HAP-1 (cell line): ENCODE measurements at regions not wholly inside any gene's neighbourhood (a gene's known extent, or its start where the extent isn't known, plus 50 kb on each side); places are given as distances from the start of the nearest gene placed in this dataset.
A peak's percentile ranks its signal among the peaks of the same experiment; 100 is the strongest.

Experiments
- DNase-seq, 2 experiments: peaks; one replicate each; pipeline ENCODE4 v3.0.0-alpha.2; 2016 to 2020; ENCODE audit warnings: low spot score in 2 of 2
- H3K27me3 ChIP-seq: fragments of 250-450 bp; sonication (Bioruptor Pico); 2 replicates; pipeline ENCODE4 v1.5.1; 2020; ENCODE audit warnings: low read depth, mild to moderate bottlenecking, moderate library complexity
- H3K36me3 ChIP-seq: fragments of 250-450 bp; sonication (Bioruptor Pico); replicated peaks from 2 replicates; pipeline ENCODE4 v1.5.1; 2020; ENCODE audit warnings: mild to moderate bottlenecking
- H3K4me1 ChIP-seq: fragments of 250-450 bp; sonication (Bioruptor Pico); 2 replicates; pipeline ENCODE4 v1.5.1; 2020; ENCODE audit warnings: mild to moderate bottlenecking
- H3K4me3 ChIP-seq: fragments of 250-450 bp; sonication (Bioruptor Pico); 2 replicates; pipeline ENCODE4 v1.5.1; 2020; ENCODE audit warnings: mild to moderate bottlenecking, moderate library complexity
- H3K9me3 ChIP-seq: fragments of 250-450 bp; sonication (Bioruptor Pico); 2 replicates; pipeline ENCODE4 v1.5.1; 2020; ENCODE audit warnings: mild to moderate bottlenecking, moderate library complexity
- in situ Hi-C: fragments of 300-500 bp; cut with MboI; formaldehyde crosslinking; loops from 3 replicates; pipeline ENCODE4 v1.14.3; 2020; ENCODE audit warnings: low sequenced_read_pairs, inconsistent platforms, mixed read lengths

- Histone ChIP-seq H3K4me3 (no peak overlapping the region), H3K9me3 (no peaks in the 10 kb centered on the region), H3K36me3 (no peaks in the 10 kb centered on the region), H3K27me3 (no peaks in the 10 kb centered on the region), H3K4me1 (no peaks in the 10 kb centered on the region)
- in situ Hi-C loops: no loop called here
- no peak for DNase-seq
Observed at GRCh38 chr10:107898392-107898791, 733.9 kb upstream of the SORCS1 start.

- no peaks in the 10 kb centered on the region for H3K9me3 ChIP-seq
- H3K27me3 ChIP-seq: no peaks in the 10 kb centered on the region
- no peak overlapping the region for H3K4me3 ChIP-seq
- in situ Hi-C loops: no loop called here
- DNase-seq: no peak
- H3K36me3 ChIP-seq: no peaks in the 10 kb centered on the region
- no peaks in the 10 kb centered on the region for H3K4me1 ChIP-seq
Observed at GRCh38 chr10:107894516-107894915, 730.0 kb upstream of the SORCS1 start.

DNA sequence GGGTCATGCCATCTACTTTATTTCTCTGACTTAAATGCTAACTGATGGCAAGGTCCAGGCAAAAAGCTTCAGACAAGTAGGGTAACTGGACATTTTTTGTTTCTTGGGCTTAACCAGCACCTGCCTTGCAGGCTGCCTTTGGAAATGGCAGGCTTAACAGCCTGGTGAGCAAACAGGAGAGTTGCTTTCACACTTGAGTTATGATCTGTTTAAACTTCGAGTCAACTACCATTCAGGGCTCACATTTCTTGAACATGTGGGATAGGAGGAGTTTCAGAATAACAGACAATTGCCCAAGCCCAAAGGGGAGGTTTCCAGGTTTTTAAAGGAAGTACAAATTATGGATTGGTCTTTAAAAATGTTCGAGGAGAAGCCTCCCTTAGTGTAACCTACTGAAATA lies 724.6 kb upstream of the SORCS1 start:
- H3K4me3 ChIP-seq: no peak overlapping the region
- no peak for DNase-seq
- H3K4me1 ChIP-seq: no peaks in the 10 kb centered on the region; the same call in 1 of the 2 replicates
- no peaks in the 10 kb centered on the region for H3K27me3 ChIP-seq
- H3K9me3 ChIP-seq: no peaks in the 10 kb centered on the region; the same call in 1 of the 2 replicates
- no peaks in the 10 kb centered on the region for H3K36me3 ChIP-seq
- in situ Hi-C loops: no loop called here

GRCh38 chr10:107880185-107880584 lies 715.7 kb upstream of the SORCS1 start:
- peaks cover 10% of the 10 kb centered on the region for H3K4me1 ChIP-seq
- H3K36me3 ChIP-seq: no peaks in the 10 kb centered on the region
- in situ Hi-C loops: no loop called here
- no peaks in the 10 kb centered on the region for H3K27me3 ChIP-seq
- 0 out of 2 replicates have a peak, but pooled peaks cover 3% of the 10 kb centered on the region for H3K9me3 ChIP-seq
- no peak overlapping the region for H3K4me3 ChIP-seq
- DNase-seq: no peak

- DNase-seq: no peak
- no peaks in the 10 kb centered on the region for H3K27me3 ChIP-seq
- no peaks in the 10 kb centered on the region for H3K36me3 ChIP-seq
- 0 out of 2 replicates have a peak, but pooled peaks cover 3% of the 10 kb centered on the region for H3K9me3 ChIP-seq
- in situ Hi-C loops: no loop called here
- peaks cover 25% of the 10 kb centered on the region for H3K4me1 ChIP-seq
- H3K4me3 ChIP-seq: no peak overlapping the region
Observed at GRCh38 chr10:107873007-107873406, 708.5 kb upstream of the SORCS1 start.

DNA sequence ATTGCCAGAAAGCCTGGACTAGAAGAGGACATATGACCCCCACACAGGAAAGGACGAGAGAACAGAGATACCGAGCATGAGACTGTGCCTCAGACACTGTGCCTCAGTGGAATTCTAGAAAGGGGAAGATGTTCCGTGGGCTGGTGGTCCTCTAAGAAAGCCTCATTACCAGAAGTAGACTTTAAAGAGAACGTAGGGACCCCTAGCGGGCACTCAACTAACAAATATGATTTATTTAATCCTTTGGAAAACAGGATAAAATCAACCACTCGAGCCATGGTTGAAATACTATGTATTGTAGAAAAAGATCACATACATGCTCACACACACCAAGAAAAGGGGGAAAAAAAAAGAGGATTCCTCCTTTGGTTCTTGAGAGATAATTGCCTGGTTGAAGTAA lies 701.2 kb upstream of the SORCS1 start:
- in situ Hi-C loops: no loop called here
- Histone ChIP-seq H3K4me3 (no peak overlapping the region), H3K27me3 (no peaks in the 10 kb centered on the region)

GRCh38 chr10:107859065-107859464 lies 694.6 kb upstream of the SORCS1 start:
- in situ Hi-C loops: no loop called here
- no peak overlapping the region for H3K4me3 ChIP-seq
- no peaks in the 10 kb centered on the region for H3K9me3 ChIP-seq
- H3K27me3 ChIP-seq: no peaks in the 10 kb centered on the region
- no peak for DNase-seq
- no peaks in the 10 kb centered on the region for H3K36me3 ChIP-seq
- H3K4me1 ChIP-seq: peaks cover 72% of the 10 kb centered on the region

More for the DNA sequence above, 701.2 kb upstream of the SORCS1 start:
- peak; percentile 34 to 54 for DNase-seq
- H3K9me3 ChIP-seq: no peaks in the 10 kb centered on the region
- H3K4me1 ChIP-seq: peaks cover 39% of the 10 kb centered on the region
- H3K36me3 ChIP-seq: no peaks in the 10 kb centered on the region

GRCh38 chr10:107856047-107856315 lies 691.5 kb upstream of the SORCS1 start:
- in situ Hi-C loops: no loop called here
- no peak for DNase-seq
- H3K4me1 ChIP-seq: peaks cover 52% of the 10 kb centered on the region
- no peaks in the 10 kb centered on the region for H3K36me3 ChIP-seq
- H3K9me3 ChIP-seq: no peaks in the 10 kb centered on the region
- H3K27me3 ChIP-seq: no peaks in the 10 kb centered on the region
- no peak overlapping the region for H3K4me3 ChIP-seq

- Histone ChIP-seq H3K9me3 (no peaks in the 10 kb centered on the region), H3K4me3 (no peak overlapping the region), H3K27me3 (no peaks in the 10 kb centered on the region), H3K36me3 (no peaks in the 10 kb centered on the region), H3K4me1 (peaks cover 48% of the 10 kb centered on the region)
- in situ Hi-C loops: no loop called here
- peak in 1 of 2 experiments; percentile 28 for DNase-seq
Observed at GRCh38 chr10:107855301-107856046, 691.0 kb upstream of the SORCS1 start.

DNA sequence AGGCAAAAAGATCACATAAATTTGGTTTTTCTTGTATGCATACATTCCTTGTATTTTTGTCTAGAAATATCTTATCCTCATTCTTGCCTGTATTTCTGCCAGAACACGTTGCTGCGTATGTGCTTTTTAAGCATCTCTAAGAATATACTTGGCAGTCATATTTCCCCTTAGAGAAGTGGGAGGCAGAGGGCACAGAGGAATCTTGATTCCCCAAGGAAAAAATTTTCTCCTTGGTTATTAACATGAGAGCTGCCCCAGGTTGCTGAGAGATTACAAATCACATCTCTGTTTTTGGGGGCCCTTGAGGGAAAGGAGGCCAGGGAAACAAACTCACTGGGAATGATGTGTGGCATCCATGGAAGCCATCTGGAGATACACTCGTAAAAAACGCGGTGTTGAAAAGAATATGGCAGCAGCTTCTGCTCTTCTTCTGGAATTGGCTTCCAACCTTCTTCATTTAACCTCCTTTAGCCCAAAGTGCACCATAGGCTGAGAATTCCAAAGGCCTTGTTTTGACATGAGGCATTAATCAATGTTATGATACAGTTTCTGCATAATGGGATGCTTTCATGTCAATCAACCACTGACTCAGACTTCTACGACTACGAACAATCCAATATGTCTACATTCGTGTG lies 684.3 kb upstream of the SORCS1 start:
- Histone ChIP-seq H3K4me3 (no peak overlapping the region), H3K4me1 (peaks cover 4% of the 10 kb centered on the region; the same call in 1 of the 2 replicates), H3K9me3 (no peaks in the 10 kb centered on the region), H3K36me3 (no peaks in the 10 kb centered on the region), H3K27me3 (no peaks in the 10 kb centered on the region)
- in situ Hi-C loops: no loop called here
- DNase-seq: no peak

DNA sequence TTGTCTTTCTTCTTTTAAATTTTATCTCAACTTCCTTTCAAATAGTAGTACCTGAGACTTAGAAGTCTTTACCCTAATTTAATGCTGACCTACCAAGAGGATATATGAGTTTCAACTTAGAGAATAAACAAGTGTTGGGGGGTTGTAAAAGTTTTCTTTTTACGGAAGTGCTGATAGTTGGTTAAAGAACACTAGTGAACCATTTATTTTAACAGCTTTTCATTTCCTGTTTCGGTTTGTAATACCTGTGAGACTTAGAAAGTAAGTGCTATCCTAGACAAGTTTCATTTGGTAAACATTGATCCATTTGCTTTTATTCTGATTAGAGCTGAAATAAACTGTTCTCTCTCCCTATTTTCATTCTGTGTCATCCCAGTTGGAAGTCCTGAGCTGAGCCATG lies 683.1 kb upstream of the SORCS1 start:
- H3K4me1 ChIP-seq: peaks cover 4% of the 10 kb centered on the region; the same call in 1 of the 2 replicates
- no peak overlapping the region for H3K4me3 ChIP-seq
- in situ Hi-C loops: no loop called here
- H3K36me3 ChIP-seq: no peaks in the 10 kb centered on the region
- H3K9me3 ChIP-seq: no peaks in the 10 kb centered on the region
- DNase-seq: no peak
- H3K27me3 ChIP-seq: no peaks in the 10 kb centered on the region

DNA sequence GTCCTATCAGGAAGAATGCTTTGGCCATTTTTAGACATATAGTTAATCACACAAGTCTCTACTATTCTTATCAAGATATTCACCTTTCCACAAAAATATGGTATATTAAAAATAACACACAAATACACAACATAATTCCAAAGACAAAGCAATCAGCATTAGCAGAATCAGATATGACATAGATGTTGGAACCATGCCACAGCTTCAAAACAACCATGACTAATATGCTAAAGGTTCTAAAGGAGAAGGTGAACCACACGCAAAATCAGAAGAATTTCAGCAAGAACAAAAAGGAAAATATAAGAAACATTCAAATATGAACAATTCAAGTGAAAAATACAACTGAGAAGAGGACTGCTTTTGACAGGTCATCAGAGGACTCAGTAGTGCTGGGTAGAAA lies 670.2 kb upstream of the SORCS1 start:
- no peaks in the 10 kb centered on the region for H3K36me3 ChIP-seq
- no peaks in the 10 kb centered on the region for H3K9me3 ChIP-seq
- no peaks in the 10 kb centered on the region for H3K4me1 ChIP-seq
- in situ Hi-C loops: no loop called here
- H3K4me3 ChIP-seq: no peak overlapping the region
- no peak for DNase-seq
- no peaks in the 10 kb centered on the region for H3K27me3 ChIP-seq

DNA sequence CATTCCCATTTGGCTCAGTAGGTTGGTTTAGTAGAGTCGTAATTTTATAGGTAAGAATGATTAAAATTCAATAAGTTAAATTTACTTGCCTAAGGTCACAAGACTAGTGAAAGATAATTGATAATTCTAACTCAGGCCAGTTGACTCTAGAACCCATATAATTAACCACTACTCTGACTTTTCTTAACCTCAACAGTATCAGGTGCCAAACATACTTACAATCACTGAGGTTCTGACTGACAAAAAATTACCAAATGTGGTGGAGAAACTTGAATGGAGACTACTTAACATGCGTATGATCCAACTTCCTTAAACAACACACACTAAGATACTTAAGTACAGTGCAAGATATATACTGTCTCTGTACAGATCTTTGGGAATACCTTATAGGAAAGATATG lies 667.3 kb upstream of the SORCS1 start:
- no peak for DNase-seq
- in situ Hi-C loops: no loop called here
- Histone ChIP-seq H3K27me3 (no peaks in the 10 kb centered on the region), H3K4me1 (no peaks in the 10 kb centered on the region), H3K36me3 (no peaks in the 10 kb centered on the region), H3K4me3 (no peak overlapping the region), H3K9me3 (no peaks in the 10 kb centered on the region)

DNA sequence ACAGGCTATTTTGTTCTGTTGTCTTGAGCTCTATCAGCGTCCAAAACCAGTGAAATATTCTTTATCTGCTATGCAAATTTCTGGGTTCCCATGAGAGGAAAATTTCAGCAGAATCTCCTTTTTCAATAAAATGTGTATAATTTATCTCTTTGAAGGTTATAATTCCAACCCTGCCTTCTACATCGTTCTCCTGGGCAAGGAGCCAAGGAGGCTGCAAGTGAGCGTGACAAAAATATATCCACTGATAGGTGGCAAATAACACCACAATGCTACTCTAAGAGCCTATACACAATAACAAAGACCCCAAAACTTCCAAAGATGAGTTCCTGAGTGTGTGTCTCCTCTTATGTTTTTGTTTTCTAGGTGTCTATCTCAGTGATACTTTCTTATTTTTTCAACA lies 664.7 kb upstream of the SORCS1 start:
- DNase-seq: no peak
- Histone ChIP-seq H3K36me3 (no peaks in the 10 kb centered on the region), H3K9me3 (no peaks in the 10 kb centered on the region), H3K27me3 (no peaks in the 10 kb centered on the region), H3K4me3 (no peak overlapping the region), H3K4me1 (no peaks in the 10 kb centered on the region)
- in situ Hi-C loops: no loop called here
